Hematopoietic multipotent progenitor cell treated with erythropoietin and hydrocortisone succinate and interleukin-3 and kit ligand, for 6 days (in vitro differentiated cells): ENCODE measurements at regions not wholly inside any gene's neighbourhood (a gene's known extent, or its start where the extent isn't known, plus 50 kb on each side); places are given as distances from the start of the nearest gene placed in this dataset.

Source experiments
- DNase-seq: peaks from one replicate; pipeline ENCODE4 v3.0.0-alpha.2; 2015

- DNase-seq = no peak
Measured at GRCh38 chr15:95556225-95556624, 774.3 kb upstream of the NR2F2 start.

- no peak for DNase-seq
Measured at GRCh38 chr15:95556866-95557225, 773.7 kb upstream of the NR2F2 start.

DNA sequence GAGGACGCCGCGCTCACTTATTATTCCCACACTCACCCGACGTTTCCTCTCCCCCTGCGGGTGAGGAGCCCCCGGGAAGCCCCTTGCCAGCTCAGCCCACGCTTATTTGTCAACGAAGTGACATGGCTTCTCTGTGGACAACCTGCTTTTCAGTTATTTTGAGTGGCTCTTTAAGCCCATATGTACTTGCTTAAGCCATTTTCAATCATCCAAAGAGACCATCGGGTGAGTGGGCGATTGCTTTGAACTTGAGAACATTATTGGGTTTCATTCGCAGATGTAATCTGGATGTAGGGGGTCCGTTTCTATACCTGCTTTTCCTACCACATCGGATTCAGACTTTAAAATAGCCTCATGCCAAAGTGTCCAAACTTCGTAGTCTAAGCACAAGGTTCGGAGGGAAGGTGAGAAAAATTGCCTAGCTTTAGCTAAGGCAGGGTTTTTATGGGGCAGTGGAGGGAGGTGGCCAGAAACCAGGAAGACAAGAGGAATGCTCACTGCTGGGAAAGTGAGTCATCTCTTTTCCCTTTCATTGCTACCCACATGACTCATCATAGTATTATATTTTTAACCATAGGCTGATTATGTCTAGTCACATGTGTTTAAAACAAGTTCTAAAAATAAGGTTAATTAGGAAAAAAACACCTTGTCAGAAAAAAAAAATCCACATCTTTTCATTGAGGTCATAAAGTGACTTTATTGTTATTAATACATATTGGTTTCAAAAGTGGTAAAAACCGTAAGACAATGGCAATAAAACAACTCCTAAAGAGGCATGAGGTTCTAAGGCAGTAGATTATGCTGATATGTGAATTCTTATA lies 773.1 kb upstream of the NR2F2 start:
- DNase-seq = no peak

GRCh38 chr15:95558131-95558530 lies 772.4 kb upstream of the NR2F2 start:
- DNase-seq = no peak

GRCh38 chr15:95558916-95559315 lies 771.6 kb upstream of the NR2F2 start:
- DNase-seq = no peak

GRCh38 chr15:95559875-95560394 lies 770.6 kb upstream of the NR2F2 start:
- DNase-seq = no peak

GRCh38 chr15:95561463-95561862 lies 769.0 kb upstream of the NR2F2 start:
- DNase-seq = no peak

- no peak for DNase-seq
Measured at GRCh38 chr15:95563634-95564033, 766.9 kb upstream of the NR2F2 start.

DNA sequence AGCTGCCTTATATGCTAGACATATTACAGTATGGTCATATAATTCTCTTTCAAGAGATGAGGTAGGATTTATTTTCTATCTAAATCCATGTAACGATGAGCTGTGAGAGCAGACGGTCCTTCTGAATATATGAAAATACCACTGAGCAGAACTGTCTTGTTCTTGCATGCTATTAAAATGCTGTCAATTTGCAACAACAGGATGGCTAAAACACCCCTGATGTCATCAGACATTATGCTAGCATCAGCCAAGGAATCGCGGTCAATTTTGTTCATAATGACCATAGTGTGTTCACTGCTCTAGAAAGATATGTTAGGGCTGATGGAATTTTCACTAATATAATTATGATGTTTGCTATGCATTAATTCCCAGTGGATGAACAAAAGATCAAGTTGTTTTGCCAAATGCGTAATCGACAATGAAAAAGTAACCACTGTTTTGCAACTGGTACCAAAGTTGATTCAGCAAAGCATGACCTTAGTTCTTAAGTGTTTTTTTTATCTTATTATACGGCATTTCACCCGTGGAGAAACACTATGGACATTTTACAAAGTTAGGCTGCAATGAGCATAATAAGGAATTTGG lies 765.4 kb upstream of the NR2F2 start:
- DNase-seq = no peak

- DNase-seq = no peak
Measured at GRCh38 chr15:95565690-95566089, 764.8 kb upstream of the NR2F2 start.

GRCh38 chr15:95567686-95568085 lies 762.8 kb upstream of the NR2F2 start:
- no peak for DNase-seq

- no peak for DNase-seq
Measured at GRCh38 chr15:95574053-95574452, 756.4 kb upstream of the NR2F2 start.

DNA sequence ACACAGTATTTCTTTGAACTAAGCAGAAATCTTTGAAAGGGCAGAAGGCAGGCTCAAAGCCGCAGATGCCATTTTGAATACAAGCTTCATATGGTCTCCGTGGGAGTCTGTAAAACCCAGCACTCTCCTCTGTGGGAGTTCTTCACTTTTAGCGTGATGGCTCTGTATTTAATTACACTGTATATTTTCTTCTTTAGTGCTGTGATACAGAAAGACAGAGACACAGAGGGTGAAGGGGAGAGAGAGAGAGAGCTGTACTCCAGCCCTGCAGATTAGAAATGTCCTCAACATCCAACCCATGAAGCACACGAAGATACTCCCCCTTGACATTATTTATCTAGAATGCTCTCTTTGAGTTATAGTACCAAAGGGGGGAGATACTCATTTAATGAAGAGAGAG lies 752.6 kb upstream of the NR2F2 start:
- DNase-seq = no peak

DNA sequence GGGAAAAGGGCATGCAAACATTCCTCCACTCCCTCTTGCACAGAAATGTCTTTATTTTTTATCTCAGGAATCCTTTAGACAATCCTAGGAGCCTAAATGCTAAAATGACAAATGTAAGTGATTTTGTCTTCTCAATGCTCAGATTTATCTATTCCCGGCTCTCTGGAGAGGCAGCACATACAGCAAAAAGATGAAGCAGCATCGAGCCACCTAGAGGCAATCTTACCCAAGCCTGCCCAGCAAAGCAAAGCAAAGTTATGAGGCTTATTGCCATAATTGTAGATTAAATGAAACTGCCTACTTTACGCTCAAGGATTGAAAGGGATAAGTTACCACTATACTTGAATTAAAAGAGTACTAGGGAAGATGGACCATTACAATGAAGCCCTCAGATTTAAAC lies 750.4 kb upstream of the NR2F2 start:
- DNase-seq = no peak

DNA sequence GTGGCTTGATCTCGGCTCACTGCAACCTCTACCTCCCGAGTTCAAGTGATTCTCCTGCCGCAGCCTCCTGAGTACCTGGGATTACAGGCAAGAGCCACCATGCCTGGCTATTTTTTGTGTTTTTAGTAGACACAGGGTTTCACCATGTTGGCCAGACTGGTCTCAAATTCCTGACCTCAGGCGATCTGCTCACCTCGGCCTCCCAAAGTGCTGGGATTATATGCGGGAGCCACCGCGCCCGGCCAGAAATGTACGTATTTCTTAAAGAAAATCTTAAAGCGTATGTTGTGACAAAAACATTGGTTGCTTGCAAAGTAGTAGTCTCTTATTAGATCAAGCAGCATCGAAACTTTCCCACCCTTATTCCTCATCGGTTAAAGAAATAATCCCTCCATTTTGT lies 748.9 kb upstream of the NR2F2 start:
- DNase-seq = no peak

DNA sequence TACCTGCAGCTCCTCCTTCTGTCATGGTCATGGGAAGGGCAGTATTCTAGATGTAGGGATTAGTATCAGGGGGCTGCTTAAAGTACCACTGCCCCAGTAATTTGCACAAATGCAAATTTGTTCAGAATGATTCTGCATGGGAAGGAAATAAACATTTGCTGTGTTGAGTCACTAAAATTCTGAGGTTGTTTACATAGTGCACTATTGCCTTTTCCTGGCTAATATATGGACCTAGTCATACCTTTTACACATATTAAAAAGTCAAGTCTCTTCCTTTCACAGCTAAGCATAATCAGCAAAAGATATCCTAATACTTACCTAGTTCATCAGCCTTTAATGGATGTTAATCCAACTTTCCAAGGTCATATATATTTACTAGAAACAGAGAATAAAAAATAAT lies 746.4 kb upstream of the NR2F2 start:
- no peak for DNase-seq

GRCh38 chr15:95588056-95588455 lies 742.4 kb upstream of the NR2F2 start:
- no peak for DNase-seq

- no peak for DNase-seq
Measured at GRCh38 chr15:95590533-95591044, 739.9 kb upstream of the NR2F2 start.

- DNase-seq = no peak
Measured at GRCh38 chr15:95591270-95591669, 739.2 kb upstream of the NR2F2 start.

DNA sequence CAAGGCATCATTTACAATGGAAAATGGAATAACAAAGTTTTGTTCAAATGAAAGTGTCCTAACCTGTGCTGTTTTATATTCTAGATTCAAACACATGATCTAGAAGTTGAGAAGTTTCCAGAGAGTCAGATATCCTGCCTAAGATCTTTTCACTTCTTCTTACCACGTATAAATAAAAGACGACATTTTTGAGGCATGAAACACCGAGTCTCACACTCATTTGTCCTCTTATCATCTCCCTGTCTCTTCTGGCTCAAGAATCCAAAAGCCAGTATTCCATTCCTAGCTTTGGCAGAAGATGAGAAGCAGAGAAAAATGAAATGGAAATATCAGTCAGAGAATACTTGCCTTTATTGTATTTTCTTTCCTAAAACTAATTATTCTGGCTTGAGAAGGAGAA lies 738.6 kb upstream of the NR2F2 start:
- no peak for DNase-seq

- DNase-seq = no peak
Measured at GRCh38 chr15:95594496-95594895, 736.0 kb upstream of the NR2F2 start.

- no peak for DNase-seq
Measured at GRCh38 chr15:95595759-95596158, 734.7 kb upstream of the NR2F2 start.

DNA sequence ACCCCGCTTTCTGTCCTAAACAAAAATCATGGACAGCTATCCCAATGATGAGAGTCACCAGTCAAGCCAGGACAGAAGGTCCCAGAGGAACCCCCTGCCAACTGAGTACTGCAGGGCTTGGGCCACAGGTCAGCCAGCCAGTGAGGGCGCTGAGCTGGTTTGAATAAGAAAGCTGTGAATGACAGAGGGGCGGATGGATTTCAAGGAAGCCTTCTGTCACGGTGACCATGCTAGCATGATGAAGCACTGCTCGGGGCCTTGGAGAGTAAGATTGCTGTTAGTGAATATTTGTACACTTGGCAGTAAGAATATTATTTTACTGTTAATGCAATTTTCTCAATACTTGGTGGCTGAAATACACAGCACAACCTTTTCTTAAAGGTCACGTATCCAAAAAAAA lies 734.0 kb upstream of the NR2F2 start:
- no peak for DNase-seq

- DNase-seq = no peak
Measured at GRCh38 chr15:95598251-95598855, 732.1 kb upstream of the NR2F2 start.
